HG03457 (cell line): ENCODE measurements at regions not wholly inside any gene's neighbourhood (a gene's known extent, or its start where the extent isn't known, plus 50 kb on each side); places are given as distances from the start of the nearest gene placed in this dataset.

Experiments used
- ATAC-seq: cut with Tn5 transposase; IDR thresholded peaks from one replicate; pipeline ENCODE4 v1.9.1; 2021; ENCODE audit warnings: moderate number of reproducible peaks; ENCODE audit not compliant: unreplicated experiment

DNA sequence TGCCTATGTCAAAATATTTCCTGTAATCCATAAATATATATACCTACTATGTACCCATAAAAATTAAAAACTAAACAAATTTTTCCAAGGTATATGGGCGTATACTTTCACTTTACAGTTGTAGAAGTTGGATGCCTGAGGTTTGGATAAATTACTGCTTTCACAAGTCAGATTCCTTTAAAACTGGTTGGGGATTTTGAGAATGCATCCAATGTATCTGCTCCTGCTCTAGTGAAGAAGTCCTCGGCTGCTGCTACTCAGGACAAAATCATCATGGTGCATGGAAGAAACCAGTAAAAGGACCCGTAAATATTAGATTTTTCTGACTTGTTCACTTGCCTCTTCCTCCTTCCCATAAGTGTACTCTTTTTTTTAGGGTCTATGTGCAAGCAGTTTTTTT lies 841.1 kb downstream of the USP25 start:
- ATAC-seq, result no peak

DNA sequence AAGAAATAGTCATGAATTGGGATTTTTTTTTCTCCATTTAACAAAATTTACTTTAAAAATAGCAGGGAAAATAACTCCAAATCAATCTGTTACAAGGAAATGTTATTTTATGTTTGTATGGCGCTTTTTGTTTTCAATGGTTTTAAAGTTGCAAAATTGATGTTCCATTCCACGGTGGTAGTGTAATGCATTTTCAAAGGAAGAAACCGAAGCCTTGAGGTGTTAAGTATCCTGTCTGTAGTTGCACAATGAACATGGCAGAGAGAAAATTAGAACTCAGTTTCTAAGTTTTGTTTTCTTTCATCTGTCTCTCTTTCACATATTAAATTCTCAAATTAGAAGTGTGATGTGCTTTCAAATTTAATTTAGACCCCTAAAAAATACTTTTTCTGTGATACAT lies 841.8 kb downstream of the USP25 start:
- ATAC-seq, result no peak

DNA sequence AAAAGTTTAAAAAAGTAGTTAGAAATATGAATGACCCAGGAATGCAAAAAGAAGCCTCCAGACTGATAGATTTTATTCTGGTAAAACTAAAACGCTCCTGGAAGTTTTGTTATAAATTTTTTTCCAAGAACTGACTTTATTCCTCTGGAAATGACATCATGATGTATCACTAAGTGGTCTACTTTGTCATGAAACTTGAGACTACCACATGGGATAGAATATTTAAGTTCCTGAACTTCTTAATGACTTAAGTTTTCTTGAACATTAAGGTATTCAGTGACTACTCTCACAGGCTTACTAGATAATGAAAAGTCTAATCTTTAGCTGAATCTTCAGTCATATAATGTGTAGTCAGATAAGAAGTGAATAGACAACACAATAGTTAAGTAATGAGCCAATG lies 842.2 kb downstream of the USP25 start:
- no peak for ATAC-seq

DNA sequence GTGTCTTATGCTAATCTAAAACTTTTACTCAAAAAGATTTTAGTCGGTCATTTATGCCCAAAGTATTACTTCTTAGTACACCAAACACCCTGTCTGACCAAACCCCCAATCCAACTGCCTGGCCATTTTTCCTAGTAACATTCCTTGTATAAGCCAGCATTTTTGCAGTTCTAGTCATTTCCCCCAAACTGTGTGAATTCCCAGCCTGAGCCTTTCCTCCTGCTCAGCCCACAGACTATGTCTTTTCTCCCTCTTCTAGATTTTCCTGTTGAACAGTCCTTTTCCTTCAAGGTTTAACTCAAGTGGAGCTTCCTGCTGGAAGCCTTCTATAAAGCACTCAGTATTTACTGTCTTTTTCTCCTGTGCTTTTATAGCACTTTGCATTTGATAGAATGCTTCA lies 843.8 kb downstream of the USP25 start:
- ATAC-seq, result no peak

DNA sequence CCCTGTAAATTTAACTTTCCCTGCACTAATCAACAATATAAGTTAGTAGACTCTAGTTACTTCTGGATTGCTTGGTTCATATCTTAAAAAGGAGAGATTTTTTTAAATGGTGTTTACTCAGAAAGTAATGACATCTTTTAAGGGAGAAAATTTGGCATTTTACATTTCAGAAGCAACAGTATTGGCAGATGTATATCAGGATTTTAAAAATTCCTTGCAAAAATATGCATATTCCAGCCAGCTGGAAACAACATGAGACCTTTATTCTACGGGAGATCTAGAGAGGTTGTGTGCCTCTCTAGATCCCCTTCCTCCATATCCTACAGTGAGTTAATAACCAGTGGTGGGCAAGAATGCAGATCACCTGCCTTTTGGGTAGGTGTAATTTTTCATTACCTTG lies 848.2 kb downstream of the USP25 start:
- ATAC-seq, result no peak

DNA sequence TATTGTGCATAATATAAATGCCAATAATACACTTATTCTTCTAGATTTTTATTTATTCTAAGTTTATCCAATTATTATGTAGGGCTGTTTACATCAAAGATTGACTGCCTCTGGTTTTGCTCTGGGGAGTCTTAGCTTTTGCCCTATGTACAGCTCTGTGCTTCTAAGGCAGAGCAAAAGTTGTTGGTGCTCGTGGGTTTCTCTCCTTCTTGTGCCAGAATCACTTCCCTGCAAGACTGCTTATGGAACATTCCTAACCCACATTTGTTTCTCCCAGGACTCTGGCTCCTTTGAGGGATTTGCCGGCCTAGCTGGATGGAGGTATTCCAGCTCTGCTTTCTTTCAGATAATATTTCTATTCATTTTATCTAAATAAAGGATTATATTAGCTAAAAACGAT lies 849.1 kb downstream of the USP25 start:
- ATAC-seq, result no peak

DNA sequence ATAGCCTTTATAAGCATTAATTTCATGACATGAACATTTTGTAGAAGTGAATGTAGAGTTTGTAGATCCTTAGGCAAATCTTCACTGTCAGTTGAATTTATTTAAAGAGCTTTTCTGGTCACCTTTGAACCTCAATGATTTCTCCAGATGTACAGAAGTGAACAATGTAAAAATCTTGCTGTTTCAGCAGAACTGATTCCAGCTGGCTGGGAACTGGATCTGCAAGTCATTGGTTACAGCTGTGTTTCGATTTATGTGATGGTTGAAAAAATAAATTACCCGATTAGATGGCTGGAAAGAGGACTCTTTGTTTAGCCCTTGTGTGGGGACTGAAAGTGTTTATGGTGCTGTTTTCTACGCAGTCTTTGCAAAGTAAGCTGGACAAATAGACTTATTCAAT lies 849.8 kb downstream of the USP25 start:
- ATAC-seq, result no peak

DNA sequence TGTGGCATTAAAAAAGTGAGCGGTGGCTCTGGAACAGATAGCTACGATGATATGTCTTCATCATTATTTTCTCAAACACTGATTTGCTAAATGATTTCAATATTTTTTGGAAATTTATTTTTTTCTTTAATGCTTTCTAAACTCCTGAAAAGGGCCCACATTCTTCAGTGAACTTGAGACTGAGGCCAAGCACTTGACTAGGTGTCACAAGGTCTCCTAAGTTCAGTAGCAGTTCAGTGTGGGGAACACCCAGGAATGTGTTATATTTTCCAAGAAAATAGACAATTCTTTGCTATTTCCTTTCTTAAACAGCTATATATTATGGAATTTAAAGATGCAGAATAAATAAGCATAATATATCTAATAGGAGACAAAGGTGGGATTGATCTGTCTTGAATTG lies 850.9 kb downstream of the USP25 start:
- ATAC-seq, result no peak

DNA sequence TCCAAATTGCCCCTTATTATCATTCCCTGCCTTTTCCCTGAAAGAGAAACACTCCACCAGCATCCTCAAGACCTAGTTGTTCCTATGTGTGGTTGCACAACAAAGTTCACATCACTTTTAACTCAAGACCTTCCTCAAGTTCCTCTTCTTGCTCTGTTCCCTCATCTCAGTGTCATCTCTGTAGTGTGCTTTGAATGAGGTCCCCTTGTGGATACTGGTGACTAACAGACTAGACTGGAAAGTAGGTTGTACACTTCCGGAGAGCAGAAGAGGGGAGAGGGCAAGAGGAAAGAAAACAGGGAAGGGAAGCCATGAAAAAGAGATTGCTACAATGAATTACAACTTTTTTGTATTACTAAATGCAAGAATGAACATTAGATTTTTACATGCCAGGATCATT lies 853.8 kb downstream of the USP25 start:
- ATAC-seq, result no peak

DNA sequence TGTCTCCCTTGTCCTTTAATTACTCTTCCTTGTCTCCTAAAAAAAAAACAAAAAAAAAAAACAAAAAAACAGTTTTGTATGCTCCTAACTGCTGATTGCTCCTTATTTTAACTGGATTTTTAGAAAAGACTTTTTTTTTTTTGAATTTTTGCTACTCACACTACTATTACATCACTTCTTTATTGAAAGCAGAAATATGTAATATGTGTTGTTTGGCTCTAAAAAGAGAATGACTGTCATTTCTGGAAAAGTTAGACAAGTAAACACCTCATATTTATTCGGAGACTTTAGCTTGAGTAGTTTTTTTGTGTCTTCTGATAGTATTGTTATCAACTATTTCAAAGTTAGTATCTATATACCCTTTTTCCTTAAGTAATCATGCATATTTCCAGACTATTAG lies 855.0 kb downstream of the USP25 start:
- ATAC-seq, result no peak

DNA sequence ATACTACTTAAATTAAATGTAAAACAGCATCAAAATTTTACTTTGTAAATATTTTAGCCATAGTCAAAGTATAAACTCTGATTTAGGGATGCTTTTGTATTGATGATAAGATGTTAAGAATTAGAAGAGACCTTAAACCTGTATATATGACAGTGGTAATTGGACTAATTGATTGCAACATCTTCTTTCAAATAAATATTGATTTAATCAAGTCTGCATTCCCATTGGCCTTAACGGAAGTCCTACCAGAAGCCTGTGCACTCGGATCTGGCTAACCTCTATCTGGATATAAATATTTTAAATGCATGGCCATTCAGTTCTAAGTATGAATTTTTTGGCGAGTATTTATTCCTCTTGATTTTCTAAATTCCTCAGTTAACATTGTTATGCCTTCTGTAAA lies 856.1 kb downstream of the USP25 start:
- no peak for ATAC-seq

DNA sequence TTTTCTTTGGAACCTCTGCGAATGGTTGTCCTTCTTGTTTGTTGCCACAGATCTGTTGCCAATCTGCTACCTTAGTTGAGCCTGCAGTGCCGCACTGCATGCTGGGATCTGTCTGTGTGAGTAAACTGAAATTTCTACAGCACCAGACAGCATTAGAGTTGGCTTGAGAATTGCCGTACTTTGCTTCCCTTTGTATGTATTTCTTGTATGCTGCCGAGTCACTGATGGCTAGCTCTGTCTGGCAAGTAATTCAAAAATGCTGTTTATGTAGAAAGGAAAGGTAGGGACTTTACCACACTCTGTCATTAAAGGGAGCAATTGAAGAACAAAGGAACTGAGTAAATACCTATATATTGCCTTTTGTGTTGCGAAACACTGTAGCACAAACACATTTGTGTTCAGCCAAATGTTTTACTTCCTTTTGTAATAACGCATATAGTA lies 857.4 kb downstream of the USP25 start:
- ATAC-seq, result no peak

DNA sequence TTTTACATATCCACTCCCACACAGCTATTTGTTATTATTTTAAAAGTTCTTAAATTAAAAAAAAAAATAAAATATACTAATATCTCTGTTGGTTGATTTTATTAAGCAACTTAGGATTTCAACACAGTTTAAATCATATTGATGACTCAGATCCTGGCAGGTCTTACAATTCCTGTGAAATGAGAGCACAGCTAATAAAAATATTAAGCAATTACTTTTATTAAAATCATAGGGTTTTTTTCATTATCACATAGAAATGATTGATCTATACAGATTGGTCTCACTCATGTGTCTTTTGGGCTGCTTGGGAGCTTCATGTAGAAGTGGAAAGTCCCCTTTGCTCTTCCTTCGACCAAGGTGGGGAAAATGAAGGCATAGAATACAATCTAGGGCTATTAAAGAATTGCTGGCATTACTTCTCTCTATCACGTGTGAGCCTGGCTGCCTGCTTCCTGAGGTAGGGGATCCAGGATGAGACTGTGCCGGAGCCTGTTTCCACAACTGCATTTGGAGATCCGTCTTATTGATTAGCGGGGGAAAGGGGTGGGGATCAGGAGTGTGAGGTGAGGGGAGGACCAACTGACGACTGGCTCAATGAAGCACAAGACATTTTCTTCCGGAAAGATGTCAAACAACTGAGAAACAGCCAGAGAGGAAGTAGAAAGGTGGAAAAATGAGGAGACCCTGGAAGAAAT lies 858.0 kb downstream of the USP25 start:
- no peak for ATAC-seq

DNA sequence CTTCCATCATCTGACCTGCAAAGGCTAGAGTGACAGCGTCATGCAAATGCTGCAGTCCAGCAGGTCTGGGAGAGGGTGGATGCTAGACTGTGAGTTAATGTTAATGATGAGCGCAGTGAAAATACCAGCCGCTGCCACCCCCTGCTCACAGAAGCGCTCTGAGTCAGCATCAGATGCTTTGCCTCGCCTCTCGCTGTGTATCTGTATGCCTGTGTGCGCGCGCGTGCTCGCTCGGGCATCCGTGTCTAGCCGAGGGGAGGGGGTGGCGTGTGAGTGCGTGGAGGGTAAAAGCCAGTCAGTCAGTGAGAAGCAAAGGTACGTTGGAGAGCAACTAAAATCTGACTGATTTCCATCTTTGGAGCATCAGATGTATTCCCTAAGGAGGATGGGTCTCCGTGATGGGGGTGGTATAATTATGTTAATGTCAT lies 858.7 kb downstream of the USP25 start:
- ATAC-seq, result no peak

DNA sequence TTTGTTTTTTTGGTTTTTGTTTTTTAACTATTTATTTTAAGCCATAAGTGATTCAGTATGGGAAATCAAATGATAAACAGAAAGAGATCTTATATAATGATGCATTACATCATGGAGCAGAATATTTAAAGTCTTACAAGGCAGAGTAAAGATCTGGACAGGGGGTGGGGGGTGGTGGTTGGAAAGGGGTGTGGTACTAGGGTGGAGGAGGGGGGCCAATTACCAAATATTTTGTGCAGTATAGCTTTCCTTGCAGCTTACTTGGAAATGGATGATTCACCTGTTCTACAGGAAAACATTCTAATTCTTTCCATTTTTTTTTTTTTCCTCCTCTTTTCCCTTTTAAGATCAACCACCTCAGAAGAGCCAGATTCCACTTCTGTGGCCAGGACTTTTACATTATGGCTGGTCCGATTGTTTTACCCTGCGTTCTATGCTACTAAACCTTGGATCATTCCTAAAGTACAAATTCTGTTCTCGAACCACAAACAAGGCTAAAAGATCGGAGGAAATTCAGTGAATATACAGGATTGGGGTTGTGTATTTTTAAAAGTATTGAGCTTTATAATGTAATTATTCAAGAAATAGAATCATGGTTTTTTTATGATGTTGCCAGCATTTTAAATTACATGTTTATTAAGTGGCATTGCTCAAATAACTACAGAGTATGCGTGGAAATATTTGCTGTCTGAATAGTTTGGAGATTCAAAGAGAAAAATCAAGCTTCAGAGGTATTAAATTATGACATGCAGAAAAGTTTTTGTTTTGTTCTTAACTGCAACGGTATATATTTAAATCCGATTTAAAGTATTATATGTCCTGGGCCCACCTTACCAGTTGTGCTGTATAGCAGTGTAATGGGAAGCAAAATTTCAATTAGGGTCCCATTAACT lies 859.5 kb downstream of the USP25 start:
- ATAC-seq, result no peak

DNA sequence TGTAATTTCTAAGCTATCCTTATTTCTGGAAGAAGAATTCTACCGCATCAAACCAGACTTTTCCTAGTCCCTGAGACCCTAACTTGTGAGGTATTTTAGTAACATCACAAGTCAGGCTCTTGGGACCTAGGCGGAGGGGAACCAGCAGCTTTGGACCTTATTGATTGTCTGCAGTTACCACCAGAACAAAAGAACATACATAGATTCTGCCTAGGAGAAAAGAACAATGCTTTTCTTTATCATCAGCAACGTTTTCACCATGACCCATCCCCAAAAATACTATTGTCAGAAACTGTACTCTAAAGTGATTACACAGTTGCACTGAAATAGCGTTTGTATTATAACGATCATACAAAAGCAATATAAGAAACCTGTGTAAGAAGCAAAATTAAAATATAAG lies 860.4 kb downstream of the USP25 start:
- ATAC-seq, result no peak

DNA sequence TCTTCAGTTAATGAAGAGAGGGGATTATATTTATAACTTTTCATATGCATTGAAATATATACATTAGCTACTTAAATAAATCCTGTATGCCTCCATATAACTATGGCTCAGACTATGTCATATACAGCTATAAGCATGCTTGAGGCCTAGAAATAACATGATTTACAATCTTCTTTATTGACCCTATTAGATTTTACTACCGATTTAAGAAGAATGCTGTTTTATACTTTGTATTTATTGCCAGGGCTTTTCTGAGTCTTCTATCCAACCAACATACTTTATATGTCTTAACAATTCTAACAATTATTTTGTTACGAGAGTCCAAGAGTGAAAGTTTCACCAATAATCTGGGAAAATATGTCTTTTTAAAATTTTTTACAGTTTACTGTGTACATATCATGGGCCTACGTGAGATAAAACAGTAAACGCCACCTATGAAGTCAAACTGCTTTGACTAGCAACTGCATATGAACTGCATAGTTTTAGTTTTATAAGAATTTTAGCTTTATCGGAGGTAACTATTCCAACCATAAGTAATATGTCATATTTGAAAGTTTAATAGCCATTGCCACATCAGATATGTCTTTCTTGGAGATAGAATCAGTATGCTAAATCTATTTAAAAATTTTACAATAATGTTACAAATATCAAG lies 861.0 kb downstream of the USP25 start:
- no peak for ATAC-seq

DNA sequence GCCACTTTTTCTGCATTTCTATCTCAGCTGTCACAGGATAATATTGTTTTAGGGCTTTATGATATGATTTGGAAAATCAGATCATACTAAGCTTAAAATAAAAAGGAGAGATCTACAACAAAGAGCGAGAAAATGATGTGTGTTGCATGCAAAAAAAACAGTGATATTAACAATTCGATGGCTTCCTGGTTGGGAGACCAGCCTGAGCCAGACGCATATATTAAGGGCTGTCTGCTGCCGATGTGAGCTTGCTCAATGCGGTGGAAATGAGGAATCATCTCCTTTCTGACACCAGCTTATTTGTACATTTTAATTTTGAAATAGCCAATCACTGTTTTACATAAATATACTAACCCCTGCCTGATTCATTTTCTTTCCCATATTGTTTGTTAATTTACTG lies 862.6 kb downstream of the USP25 start:
- ATAC-seq, result no peak

DNA sequence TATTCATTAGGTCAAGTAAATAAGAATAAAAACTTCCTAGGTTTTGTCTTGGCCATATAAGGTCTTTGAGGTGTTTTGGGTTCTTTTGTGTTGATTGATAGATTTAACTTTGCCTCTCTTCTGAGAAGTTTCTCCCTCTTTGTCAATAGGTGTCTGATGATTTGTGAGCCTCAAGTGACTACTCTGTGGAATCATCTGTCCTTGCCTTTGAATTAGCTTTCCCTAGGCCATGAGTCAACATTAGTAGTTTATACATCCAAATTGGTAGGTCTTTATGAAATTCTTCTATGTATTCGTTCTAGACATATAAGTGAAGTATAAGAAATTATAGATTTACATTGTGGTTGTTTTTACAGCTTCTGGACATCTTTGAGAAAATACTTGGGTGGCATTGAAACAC lies 864.4 kb downstream of the USP25 start:
- no peak for ATAC-seq

DNA sequence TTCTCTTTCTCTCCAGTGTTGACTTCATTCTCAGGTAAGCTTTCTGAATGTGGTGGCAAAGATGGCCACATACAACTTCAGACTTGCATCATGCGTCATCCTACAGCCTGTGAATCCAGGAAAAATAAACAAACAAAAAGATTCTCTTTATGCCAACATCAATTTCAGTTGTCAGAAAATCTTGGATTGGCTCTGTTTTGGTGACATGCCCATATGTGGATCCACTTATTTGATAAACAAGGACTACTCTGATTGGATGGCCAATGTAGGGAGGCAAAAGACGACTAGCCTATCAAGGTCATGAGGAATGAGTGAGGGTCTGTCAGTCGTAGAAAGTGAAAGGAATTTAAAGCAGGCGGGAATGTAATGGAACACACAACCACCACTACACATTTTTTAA lies 866.6 kb downstream of the USP25 start:
- ATAC-seq, result no peak

DNA sequence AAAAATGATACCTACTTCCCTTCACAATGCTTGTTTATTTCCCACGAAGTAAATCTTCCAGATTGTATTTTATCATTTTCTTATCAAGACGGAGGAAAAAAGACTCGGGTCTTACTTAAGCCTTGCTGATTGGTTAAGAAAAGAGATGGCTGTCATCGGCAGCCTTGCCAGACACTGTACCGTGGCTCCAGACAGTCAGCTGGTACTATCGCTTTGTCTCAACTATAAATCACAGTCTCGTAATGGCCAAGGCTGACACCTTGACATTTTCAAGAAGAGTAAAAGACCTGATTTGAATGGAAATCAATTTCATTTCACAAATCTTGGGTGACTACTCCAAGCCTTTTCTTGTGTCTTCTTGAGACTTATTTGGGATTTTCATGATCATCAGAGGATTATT lies 868.0 kb downstream of the USP25 start:
- no peak for ATAC-seq

DNA sequence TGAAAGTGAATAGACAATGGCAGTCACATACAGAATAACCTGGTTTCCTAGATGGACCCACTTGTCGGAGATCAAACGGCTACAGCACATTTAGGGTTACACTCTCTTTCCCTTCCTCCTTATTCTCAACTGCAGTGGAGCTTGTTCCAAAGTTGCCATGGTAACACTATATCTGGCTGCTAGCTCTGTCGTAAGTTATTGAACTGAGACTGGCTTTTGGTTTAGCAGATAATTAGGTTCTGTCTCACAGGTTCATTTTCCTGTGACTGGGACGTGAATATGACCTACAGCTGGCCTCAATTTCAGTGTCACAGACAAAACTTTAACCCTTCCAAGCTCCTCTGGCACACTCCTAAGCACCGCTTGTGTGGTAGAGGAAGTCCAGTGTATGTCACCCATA lies 875.8 kb downstream of the USP25 start:
- no peak for ATAC-seq
